GM12878 (cell line): ENCODE measurements at regions not wholly inside any gene's neighbourhood (a gene's known extent, or its start where the extent isn't known, plus 50 kb on each side); places are given as distances from the start of the nearest gene placed in this dataset.

Experiments used
- CHD1 ChIP-seq: IDR thresholded peaks from 2 replicates; pipeline ENCODE4 v1.6.1; 2012; ENCODE audit warnings: low read depth, low read length, improper control_type of control experiment
- CHD2 ChIP-seq: IDR thresholded peaks from 2 replicates; pipeline ENCODE4 v1.6.1; 2011; ENCODE audit warnings: low read depth, low read length, improper control_type of control experiment, borderline replicate concordance
- POLR2A ChIP-seq: IDR thresholded peaks from 2 replicates; pipeline ENCODE4 v1.6.1; 2011; ENCODE audit warnings: low read depth, mild to moderate bottlenecking, low read length

DNA sequence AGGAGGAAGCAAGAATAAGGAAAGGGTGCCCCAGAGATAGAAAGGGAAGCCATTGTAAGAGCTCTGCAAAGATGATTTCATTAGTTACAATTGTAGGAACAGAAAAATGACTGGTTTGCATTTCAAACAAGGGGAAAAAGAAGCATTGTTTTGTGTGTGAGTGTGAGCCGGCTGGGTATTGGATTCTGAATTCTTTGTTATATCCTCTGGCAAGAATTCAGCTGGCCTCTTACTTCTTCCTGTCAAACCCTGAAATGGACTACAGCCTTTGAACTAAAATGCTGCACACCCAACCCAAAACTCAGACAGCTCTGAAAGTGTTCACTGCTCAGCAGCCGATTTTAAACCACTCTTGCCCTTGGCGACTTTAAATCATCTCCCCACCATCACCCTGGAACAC, 461.3 kb downstream of the PMP22 start:
- TF ChIP-seq CHD1 (no peak), CHD2 (no peak), POLR2A (no peak)
